ENCODE measurements at regions not wholly inside any gene's neighbourhood (a gene's known extent, or its start where the extent isn't known, plus 50 kb on each side); places are given as distances from the start of the nearest gene placed in this dataset.

DNA sequence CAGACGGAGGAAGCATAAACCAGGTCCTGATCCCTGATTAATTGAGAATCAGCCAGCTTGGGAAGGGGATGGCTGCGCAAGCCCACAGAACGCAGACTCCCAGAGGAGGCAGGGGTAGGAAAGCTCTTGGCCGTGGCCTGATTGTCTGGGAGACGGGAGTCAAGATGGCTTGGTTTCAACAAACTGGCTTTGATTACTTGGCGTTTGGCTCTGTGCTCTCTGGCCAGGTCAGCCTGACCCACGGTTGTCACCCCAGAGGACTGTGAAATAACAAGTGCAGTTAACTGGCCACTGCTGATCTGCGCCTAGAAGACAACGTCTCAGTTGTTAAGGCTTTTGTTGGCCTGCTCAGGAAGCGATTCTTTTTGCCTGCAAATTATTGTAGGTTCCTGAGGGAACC, 387.0 kb upstream of the PROK2 start:
- TF ChIP-seq EZH2 (IDR thresholded peaks at IDR 0.05; ENCODE audit: borderline replicate concordance) (no peak), EZH2phosphoT487 (IDR thresholded peaks at IDR 0.05; ENCODE audit: low read depth, severe bottlenecking, unreplicated experiment) (no peak)
- TF ChIP-seq, protein P1, sequence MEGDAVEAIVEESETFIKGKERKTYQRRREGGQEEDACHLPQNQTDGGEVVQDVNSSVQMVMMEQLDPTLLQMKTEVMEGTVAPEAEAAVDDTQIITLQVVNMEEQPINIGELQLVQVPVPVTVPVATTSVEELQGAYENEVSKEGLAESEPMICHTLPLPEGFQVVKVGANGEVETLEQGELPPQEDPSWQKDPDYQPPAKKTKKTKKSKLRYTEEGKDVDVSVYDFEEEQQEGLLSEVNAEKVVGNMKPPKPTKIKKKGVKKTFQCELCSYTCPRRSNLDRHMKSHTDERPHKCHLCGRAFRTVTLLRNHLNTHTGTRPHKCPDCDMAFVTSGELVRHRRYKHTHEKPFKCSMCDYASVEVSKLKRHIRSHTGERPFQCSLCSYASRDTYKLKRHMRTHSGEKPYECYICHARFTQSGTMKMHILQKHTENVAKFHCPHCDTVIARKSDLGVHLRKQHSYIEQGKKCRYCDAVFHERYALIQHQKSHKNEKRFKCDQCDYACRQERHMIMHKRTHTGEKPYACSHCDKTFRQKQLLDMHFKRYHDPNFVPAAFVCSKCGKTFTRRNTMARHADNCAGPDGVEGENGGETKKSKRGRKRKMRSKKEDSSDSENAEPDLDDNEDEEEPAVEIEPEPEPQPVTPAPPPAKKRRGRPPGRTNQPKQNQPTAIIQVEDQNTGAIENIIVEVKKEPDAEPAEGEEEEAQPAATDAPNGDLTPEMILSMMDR (IDR thresholded peaks at IDR 0.05; ENCODE audit: poor library complexity), result no peak

Data from hepatocyte (in vitro differentiated cells).